GM12878 (cell line): ENCODE measurements at regions not wholly inside any gene's neighbourhood (a gene's known extent, or its start where the extent isn't known, plus 50 kb on each side); places are given as distances from the start of the nearest gene placed in this dataset.

Experiments used
- BACH1 ChIP-seq: fragments of 450-650 bp; IDR thresholded peaks from 2 replicates; pipeline ENCODE4 v1.6.1; 2017; ENCODE audit warnings: mild to moderate bottlenecking, borderline replicate concordance
- HSF1 ChIP-seq: fragments of 150-350 bp; IDR thresholded peaks from 2 replicates; pipeline ENCODE4 v1.6.1; 2014; ENCODE audit warnings: mild to moderate bottlenecking, low read depth, low read length
- NFIC ChIP-seq: IDR thresholded peaks from 2 replicates; pipeline ENCODE4 v1.6.1; 2012; ENCODE audit warnings: low read depth, mild to moderate bottlenecking, inconsistent platforms, low read length, moderate library complexity
- NFXL1 ChIP-seq: fragments of 450-650 bp; IDR thresholded peaks from 2 replicates; pipeline ENCODE4 v1.6.1; 2017; ENCODE audit warnings: antibody characterized with exemption, mild to moderate bottlenecking, borderline replicate concordance
- NRF1 ChIP-seq: conservative IDR thresholded peaks from 2 replicates; pipeline ENCODE4 v1.6.1; 2011; ENCODE audit warnings: mild to moderate bottlenecking, low read depth, low read length, improper control_type of control experiment
- RELA ChIP-seq: fragments of 450-650 bp; IDR thresholded peaks from 2 replicates; pipeline ENCODE4 v1.8.0; 2014; ENCODE audit warnings: borderline replicate concordance; ENCODE audit not compliant: partially characterized antibody
- RFX5 ChIP-seq: IDR thresholded peaks from 2 replicates; pipeline ENCODE4 v1.6.1; 2011; ENCODE audit warnings: low read depth, low read length, improper control_type of control experiment
- SMC3 ChIP-seq: IDR thresholded peaks from 2 replicates; pipeline ENCODE4 v1.6.1; 2011; ENCODE audit warnings: low read length, improper control_type of control experiment, borderline replicate concordance
- TF ChIP-seq, protein P1 (sequence below), 3 experiments: IDR thresholded peaks in 2 of 3; conservative IDR thresholded peaks in 1 of 3; 2 replicates each; pipeline ENCODE4 v1.5.1; 2011; ENCODE audit warnings: low read depth in 3 of 3, low read length in 3 of 3, mild to moderate bottlenecking in 3 of 3, control low read depth in 2 of 3, moderate library complexity in 2 of 3, inconsistent platforms in 1 of 3, mixed read lengths in 1 of 3; ENCODE audit not compliant: control insufficient read depth in 2 of 3, insufficient read depth in 1 of 3; ENCODE audit errors: extremely low read depth in 1 of 3
- TF ChIP-seq, protein P2 (sequence below): fragments of 450-650 bp; IDR thresholded peaks from 2 replicates; pipeline ENCODE4 v1.6.1; 2017; ENCODE audit warnings: mild to moderate bottlenecking
- TF ChIP-seq, protein P3 (sequence below): IDR thresholded peaks from 2 replicates; pipeline ENCODE4 v1.6.1; 2012; ENCODE audit warnings: low read depth, low read length, improper control_type of control experiment

GRCh38 chr21:18550361-18550760 is 146.8 kb upstream of the TMPRSS15 start:
- no peak for TF ChIP-seq NRF1
- TF ChIP-seq, protein P1, sequence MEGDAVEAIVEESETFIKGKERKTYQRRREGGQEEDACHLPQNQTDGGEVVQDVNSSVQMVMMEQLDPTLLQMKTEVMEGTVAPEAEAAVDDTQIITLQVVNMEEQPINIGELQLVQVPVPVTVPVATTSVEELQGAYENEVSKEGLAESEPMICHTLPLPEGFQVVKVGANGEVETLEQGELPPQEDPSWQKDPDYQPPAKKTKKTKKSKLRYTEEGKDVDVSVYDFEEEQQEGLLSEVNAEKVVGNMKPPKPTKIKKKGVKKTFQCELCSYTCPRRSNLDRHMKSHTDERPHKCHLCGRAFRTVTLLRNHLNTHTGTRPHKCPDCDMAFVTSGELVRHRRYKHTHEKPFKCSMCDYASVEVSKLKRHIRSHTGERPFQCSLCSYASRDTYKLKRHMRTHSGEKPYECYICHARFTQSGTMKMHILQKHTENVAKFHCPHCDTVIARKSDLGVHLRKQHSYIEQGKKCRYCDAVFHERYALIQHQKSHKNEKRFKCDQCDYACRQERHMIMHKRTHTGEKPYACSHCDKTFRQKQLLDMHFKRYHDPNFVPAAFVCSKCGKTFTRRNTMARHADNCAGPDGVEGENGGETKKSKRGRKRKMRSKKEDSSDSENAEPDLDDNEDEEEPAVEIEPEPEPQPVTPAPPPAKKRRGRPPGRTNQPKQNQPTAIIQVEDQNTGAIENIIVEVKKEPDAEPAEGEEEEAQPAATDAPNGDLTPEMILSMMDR (IDR thresholded peaks at IDR 0.05 in 2 of 3, conservative IDR thresholded peaks at IDR 0.05 in 1 of 3; ENCODE audit: control insufficient read depth in 2 of 3, extremely low read depth in 1 of 3, insufficient read depth in 1 of 3, low read depth in 3 of 3, low read length in 3 of 3) = no peak
- TF ChIP-seq RFX5 = no peak
- no peak for TF ChIP-seq BACH1
- no peak for TF ChIP-seq HSF1
- TF ChIP-seq NFIC = no peak
- no peak for TF ChIP-seq SMC3
- TF ChIP-seq, protein P2, sequence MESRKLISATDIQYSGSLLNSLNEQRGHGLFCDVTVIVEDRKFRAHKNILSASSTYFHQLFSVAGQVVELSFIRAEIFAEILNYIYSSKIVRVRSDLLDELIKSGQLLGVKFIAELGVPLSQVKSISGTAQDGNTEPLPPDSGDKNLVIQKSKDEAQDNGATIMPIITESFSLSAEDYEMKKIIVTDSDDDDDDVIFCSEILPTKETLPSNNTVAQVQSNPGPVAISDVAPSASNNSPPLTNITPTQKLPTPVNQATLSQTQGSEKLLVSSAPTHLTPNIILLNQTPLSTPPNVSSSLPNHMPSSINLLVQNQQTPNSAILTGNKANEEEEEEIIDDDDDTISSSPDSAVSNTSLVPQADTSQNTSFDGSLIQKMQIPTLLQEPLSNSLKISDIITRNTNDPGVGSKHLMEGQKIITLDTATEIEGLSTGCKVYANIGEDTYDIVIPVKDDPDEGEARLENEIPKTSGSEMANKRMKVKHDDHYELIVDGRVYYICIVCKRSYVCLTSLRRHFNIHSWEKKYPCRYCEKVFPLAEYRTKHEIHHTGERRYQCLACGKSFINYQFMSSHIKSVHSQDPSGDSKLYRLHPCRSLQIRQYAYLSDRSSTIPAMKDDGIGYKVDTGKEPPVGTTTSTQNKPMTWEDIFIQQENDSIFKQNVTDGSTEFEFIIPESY = no peak
- TF ChIP-seq, protein P3, sequence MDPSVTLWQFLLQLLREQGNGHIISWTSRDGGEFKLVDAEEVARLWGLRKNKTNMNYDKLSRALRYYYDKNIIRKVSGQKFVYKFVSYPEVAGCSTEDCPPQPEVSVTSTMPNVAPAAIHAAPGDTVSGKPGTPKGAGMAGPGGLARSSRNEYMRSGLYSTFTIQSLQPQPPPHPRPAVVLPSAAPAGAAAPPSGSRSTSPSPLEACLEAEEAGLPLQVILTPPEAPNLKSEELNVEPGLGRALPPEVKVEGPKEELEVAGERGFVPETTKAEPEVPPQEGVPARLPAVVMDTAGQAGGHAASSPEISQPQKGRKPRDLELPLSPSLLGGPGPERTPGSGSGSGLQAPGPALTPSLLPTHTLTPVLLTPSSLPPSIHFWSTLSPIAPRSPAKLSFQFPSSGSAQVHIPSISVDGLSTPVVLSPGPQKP = no peak
- no peak for TF ChIP-seq NFXL1
- no peak for TF ChIP-seq RELA
